NCI-H2196 (cell line): ENCODE measurements at regions not wholly inside any gene's neighbourhood (a gene's known extent, or its start where the extent isn't known, plus 50 kb on each side); places are given as distances from the start of the nearest gene placed in this dataset.
"Not testable (repeated sequence)": the region's sequence is repeated elsewhere in the genome, so short reads cannot be mapped to it uniquely, and the experiment has no call there.

ENCODE experiments used
- DNase-seq: peaks from one replicate; lab custom pipeline; 2025; ENCODE audit not compliant: unreplicated experiment; lab: John Stamatoyannopoulos, UW

GRCh38 chr4:22573198-22573597 lies 57.3 kb upstream of the ADGRA3 start:
- no peak for DNase-seq

- DNase-seq, result no peak
These were observed 57.8 kb upstream of the ADGRA3 start for GRCh38 chr4:22573641-22574040.

GRCh38 chr4:22574424-22574823 lies 58.6 kb upstream of the ADGRA3 start:
- DNase-seq, result no peak

DNA sequence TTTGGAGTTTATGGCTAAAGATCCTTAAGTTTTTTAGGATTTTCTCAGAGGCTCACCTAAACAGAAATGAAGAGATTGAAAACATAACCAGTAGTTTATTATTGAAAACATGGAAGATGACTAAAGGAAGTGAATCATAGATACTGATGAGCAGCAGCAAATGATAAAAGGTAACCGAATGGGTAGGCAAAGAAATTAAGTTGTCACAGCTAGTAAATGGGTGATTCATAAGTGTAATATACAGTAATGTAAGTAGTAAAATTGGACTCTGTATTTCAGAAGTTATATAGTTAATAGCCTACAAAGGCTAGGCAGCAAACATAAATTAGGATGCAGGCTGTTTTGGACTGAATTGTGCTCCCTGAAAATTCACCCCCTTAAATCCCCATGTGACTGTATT lies 59.0 kb upstream of the ADGRA3 start:
- DNase-seq, result no peak

DNA sequence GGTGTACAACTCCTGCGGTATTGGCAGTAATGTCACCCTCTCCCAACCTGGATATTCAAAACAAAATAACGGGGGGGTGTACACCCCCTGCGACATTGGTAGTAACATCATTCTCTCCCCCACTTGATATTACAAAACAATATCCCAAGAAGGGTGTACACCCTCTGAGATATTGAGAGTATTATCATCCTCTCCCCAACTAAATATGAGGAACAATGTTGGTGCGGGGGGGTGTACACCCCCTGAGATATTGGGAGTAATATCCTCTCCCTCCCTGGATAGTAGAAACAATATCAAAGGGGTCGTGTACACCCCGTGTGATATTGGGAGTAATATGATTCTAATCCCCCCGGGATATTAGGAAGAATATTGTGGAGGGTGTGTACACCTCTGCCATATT lies 71.4 kb upstream of the ADGRA3 start:
- DNase-seq, result no peak

GRCh38 chr4:22593933-22594332 lies 78.1 kb upstream of the ADGRA3 start:
- no peak for DNase-seq

GRCh38 chr4:22595684-22596083 lies 79.8 kb upstream of the ADGRA3 start:
- no peak for DNase-seq

- no peak for DNase-seq
These were observed 80.5 kb upstream of the ADGRA3 start for GRCh38 chr4:22596409-22596808.

- no peak for DNase-seq
These were observed 81.6 kb upstream of the ADGRA3 start for GRCh38 chr4:22597471-22597870.

DNA sequence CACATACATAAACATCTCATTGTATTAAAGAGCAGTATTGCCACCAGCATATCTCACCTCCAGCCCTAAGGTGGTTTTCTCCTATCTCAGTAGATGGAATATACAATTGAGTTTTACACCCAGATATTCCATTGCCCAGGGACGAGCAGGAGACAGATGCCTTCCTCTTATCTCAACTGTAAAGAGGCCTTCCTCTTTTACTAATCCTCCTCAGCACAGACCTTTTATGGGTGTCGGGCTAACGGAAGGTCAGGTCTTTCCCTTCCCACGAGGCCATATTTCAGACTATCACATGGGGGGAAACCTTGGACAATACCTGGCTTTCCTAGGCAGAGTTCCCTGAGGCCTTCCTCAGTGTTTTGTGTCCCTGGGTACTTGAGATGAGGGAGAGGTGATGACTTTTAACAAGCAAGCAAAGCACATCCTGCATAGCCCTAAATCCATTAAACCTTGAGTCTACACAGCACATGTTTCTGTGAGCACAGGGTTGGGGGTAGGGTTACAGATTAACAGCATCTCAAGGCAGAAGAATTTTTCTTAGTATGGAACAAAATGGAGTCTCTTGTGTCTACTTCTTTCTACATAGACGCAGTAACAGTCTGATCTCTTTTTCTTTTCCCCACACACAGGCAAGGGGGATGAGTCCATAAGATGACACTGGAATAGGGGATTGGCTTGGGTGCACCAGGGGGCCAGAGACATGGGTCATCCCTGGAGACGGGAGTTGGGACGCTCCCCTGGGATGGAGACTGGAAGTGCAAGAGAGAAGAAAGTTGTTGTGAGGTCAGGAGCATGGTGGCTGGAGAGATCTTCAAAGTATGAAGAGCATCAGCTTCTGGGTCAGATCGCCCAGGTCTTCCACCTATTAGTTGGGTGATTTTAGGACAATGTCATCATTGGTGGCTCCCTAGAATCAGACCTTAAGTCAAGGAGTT lies 82.5 kb upstream of the ADGRA3 start:
- DNase-seq, result not testable (repeated sequence)

DNA sequence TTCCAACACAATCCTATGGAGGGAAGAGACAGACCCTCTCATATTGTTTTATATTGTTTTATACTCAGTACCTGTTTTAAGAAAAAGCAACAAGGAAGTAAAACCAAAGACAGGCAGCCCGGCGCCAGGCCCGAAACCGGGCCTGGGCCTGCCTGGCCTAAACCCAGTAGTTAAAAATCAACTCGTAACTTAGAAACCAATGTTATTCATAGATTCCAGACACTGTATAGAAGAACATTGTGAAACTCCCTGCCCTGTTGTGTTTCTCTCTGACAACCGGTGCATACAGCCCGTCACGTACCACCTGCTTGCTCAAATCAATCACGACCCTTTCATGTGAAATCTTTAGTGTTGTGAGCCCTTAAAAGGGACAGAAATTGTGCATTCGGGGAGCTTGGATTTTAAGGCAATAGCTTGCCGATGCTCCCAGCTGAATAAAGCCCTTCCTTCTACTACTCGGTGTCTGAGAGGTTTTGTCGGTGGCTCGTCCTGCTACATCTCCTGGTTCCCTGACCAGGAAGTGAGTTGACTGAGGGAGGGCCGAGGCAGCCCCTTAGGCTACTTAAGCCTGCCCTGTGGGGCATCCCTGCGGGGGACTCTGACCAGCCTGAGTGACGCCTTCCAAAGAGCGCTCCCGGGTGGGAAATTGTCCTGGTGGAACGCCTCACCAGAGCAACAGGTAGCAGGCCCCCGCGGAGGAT lies 83.5 kb upstream of the ADGRA3 start:
- not testable (repeated sequence) for DNase-seq

GRCh38 chr4:22599929-22600432 lies 84.1 kb upstream of the ADGRA3 start:
- DNase-seq, result not testable (repeated sequence)

DNA sequence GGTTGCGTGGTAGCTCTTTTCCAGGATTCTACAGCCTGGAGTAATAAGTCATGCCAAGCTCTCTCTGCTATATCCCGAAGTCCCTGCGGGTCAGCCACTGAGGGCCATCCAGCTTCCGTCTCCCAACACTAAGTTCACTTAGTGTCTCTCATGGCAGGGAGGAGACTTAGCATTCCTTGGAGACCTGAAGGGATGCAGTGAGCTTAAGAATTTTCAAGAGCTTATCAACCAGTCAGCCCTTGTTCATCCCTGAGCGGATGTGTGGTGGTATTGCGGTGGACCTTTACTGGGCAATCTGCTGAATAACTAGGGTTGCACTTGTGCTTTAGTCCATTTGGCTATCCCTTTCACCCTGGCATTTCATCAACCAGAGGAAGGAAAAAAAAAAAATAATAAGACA lies 85.8 kb upstream of the ADGRA3 start:
- DNase-seq, result not testable (repeated sequence)

- DNase-seq, result peak; percentile 2
These were observed 85.4 kb upstream of the GBA3 start for GRCh38 chr4:22607382-22607781.

DNA sequence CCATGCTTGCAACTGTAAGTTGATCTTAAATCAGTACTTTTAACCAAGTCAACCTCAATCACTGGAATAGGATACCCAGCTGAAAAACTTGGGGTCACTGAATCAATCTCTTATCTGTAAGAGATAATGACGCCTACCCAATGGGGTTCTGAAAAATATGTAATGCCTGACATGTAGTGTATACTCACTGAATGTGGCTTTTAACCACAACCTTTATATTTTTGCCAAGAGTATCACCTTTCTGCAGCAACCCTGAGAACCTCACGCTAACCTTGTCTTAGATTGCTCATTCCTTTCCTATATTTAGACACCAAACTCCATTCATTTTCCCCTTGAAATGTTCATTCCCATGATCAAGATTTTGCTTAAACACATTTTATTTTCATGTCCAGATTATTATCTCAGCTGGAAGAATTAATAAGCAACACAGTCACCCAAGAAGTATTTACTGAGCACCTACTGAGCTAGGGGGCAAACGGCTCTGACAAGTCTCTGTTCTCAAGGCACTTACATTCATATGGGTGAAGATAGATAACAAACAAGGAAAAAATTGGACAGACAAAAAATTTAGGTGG lies 82.7 kb upstream of the GBA3 start:
- not testable (repeated sequence) for DNase-seq

DNA sequence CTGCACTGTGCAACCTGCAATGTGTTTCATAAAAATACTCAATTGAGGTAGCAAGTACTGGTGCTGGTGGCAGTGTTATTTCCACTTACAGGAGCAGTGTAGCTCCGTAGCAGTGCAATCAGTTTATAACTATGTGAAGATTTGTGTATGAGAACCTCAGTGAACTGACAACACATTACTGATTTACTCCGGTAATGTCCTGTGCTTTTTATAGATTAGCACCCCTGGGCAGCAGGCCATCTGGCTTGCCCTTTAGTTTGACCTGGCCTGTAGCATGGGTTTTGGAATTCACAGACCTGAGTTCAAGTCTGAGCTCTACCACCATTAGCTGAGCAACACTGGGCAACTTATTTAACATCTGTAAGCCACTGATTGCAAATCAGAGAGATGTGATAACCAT lies 78.6 kb upstream of the GBA3 start:
- no peak for DNase-seq

GRCh38 chr4:22616516-22616915 lies 76.2 kb upstream of the GBA3 start:
- no peak for DNase-seq

GRCh38 chr4:22620144-22620543 lies 72.6 kb upstream of the GBA3 start:
- not testable (repeated sequence) for DNase-seq

GRCh38 chr4:22621970-22622369 lies 70.8 kb upstream of the GBA3 start:
- DNase-seq, result not testable (repeated sequence)

DNA sequence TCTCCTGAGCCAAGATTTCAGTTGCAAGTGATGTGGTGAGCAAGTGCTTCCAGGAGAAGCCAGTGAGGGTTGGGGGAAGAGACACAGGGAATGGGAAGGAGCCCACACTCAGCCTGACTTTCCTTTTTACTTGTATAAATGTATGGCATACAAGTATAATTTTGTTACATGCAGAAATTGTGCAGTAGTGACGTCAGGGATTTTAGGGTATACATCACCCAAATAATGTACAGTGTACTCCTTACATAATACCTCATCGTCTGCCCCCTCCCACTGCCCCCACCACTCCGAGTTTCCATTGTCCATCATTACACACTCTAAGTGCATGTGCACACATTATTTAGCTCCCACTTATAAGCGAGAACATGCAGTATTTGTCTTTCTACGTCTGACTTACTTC lies 68.7 kb upstream of the GBA3 start:
- not testable (repeated sequence) for DNase-seq

GRCh38 chr4:22625311-22625710 lies 67.4 kb upstream of the GBA3 start:
- DNase-seq, result no peak

- DNase-seq, result not testable (repeated sequence)
These were observed 64.9 kb upstream of the GBA3 start for GRCh38 chr4:22627851-22628250.
